ENCODE measurements at regions not wholly inside any gene's neighbourhood (a gene's known extent, or its start where the extent isn't known, plus 50 kb on each side); places are given as distances from the start of the nearest gene placed in this dataset.

- TF ChIP-seq SREBF2 (IDR thresholded peaks at IDR 0.05) (no peak), CTCF (IDR thresholded peaks at IDR 0.05) (no peak), MAFK (IDR thresholded peaks at IDR 0.05; ENCODE audit: partially characterized antibody) (no peak), CHD4 (IDR thresholded peaks at IDR 0.05; ENCODE audit: borderline replicate concordance) (no peak), MAX (IDR thresholded peaks at IDR 0.05) (no peak)
These were observed 191.6 kb upstream of the E2F7 start for GRCh38 chr12:77256956-77257355.

Data from A549 (cell line).